ENCODE measurements at regions not wholly inside any gene's neighbourhood (a gene's known extent, or its start where the extent isn't known, plus 50 kb on each side); places are given as distances from the start of the nearest gene placed in this dataset.
"Not testable (repeated sequence)": the region's sequence is repeated elsewhere in the genome, so short reads cannot be mapped to it uniquely, and the experiment has no call there.

DNA sequence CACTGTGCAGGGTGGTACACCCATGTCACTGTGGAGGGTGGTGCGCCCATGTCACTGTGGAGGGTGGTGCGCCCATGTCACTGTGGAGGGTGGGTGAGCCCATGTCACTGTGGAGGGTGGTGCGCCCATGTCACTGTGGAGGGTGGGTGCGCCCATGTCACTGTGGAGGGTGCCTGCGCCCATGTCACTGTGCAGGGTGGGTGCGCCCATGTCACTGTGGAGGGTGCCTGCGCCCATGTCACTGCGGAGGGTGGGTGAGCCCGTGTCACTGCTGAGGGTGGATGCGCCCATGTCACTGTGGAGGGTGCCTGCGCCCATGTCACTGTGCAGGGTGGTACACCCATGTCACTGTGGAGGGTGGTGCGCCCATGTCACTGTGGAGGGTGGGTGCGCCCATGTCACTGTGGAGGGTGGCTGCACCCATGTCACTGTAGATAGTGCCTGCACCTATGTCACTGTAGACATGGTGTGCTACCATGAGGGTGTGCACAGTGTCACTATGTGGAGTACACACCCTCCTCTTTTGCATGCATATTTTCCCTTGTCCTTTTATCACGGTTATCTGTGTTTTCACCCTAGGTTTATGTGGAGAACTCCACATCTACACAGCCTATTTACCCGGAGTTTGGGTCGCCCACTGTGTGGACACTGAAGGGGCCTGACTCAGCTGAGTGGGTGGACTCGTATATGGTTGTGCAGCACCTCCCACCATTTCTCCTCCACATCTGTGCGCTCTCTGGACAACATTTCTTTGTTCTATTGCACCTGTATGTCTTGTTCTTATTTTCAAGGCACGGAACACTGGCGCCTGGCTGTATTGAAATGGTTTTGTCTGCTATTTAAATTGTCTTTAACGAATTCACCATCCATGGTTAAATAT, 222.4 kb downstream of the ERMARD start:
- DNase-seq, result not testable (repeated sequence)

DNA sequence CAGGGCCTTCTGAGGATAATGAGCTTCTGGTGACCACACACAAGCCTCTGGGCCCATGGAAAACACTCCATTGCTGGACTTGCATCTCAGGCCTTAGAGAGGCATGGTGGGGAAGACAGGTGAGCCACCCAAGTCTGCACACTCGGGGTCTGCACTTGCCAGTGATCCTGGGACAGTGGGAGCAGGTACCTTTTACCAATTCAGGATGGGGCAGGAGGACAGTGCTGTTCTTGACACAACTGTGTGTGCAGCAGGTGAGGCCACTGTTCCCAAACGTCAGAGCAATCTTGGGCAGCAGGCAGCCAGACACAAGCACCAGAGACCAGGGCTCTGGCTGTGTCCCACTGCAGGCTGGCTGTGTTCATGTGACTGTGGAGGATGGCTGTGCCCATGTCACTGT, 221.3 kb downstream of the ERMARD start:
- DNase-seq, result no peak

DNA sequence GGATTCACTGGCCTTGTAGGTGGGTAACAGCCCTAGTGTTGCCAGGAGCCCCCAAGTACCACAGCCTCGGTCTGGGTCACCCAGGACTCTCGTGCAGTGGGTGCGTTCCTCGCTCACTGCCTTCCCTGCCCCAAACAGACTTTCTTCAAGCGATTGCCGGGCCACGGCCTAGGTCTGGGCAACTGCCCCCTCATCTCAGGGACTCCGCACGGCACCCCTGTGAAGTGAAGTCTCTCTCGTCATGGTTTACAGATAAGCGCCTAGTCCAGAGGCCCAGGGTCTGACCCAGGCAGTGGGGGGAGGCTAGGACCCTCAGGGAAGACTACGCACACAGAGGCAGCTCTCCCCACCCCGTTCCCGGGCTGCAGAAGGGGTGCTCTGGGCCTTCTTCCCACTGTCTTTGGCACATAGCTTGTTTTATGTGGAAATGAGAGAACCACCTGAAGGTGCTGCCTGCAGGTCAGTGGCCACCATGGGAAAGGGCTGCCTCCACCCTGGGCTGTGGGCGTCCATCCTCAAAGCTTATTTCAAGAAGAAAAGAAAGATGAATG, 220.8 kb downstream of the ERMARD start:
- DNase-seq, result no peak

DNA sequence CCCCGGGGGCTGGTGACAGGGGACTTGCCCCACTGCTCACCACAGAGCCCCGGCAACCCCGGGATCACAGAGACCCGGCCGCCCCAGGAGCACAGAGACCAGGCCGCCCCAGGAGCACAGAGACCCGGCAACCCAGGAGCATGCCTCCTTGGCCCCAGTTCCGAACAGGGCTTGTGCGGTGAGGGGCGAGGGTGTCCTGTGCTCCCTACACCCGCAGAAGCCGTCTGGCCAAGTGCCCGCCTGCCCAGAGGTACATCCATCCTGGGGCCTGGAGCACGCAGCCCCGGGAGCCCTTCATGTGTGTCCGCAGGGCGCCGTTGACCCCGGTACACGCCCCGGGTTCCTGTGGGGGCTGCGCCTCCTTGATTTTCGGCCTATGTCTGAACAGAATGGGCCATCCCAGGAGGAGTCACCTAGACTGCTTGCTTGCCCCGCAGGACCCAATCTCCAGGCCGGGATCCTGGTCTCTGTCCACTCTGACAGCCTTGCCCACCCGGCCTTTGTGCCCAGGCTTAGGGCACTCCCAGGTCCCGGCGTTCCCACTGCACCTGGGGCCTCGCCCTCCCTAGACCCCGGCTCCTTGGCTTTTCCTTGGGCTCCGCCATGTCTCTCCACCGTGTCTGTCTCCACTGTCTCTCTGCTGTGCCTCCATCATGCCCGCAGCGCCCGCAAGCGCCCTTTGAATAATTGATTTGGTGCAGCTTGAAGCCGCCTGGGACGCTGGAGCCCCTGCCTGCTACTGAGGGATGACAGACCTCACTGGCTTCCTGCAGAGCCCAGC, 219.8 kb downstream of the ERMARD start:
- no peak for DNase-seq

DNA sequence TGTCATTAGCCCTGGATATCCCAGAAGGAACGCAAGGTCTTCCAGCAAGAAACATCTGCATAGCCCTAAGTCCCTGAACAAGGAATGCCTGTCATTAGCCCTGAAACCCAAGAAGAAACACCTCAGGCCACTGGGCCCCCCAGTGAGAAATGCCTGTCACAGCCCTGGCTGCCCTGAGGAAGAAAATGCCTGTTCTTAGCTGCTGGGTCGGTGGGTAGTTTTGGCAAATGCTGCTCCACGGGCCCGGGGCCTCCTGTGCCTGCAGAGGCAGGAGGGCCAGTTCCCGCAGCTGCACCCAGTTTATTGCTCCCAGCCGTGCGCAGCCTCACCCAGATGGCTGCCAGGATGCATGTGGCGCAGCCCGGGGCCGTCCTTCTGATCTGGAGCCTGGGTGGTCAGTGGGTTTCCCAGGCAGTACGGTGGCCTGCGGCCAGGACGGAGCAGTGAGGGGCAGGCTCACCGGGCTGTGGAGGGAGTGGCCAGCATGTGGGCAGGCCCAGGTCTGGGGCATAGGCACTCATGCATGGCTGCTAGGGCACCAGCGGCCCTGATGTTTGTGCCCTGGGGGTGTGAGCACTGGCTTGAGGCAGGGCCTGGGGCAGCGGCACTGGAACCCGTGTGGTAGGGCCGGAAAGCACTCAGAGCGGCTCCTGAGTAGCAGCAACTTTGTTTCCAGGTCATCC, 219.0 kb downstream of the ERMARD start:
- DNase-seq, result no peak

DNA sequence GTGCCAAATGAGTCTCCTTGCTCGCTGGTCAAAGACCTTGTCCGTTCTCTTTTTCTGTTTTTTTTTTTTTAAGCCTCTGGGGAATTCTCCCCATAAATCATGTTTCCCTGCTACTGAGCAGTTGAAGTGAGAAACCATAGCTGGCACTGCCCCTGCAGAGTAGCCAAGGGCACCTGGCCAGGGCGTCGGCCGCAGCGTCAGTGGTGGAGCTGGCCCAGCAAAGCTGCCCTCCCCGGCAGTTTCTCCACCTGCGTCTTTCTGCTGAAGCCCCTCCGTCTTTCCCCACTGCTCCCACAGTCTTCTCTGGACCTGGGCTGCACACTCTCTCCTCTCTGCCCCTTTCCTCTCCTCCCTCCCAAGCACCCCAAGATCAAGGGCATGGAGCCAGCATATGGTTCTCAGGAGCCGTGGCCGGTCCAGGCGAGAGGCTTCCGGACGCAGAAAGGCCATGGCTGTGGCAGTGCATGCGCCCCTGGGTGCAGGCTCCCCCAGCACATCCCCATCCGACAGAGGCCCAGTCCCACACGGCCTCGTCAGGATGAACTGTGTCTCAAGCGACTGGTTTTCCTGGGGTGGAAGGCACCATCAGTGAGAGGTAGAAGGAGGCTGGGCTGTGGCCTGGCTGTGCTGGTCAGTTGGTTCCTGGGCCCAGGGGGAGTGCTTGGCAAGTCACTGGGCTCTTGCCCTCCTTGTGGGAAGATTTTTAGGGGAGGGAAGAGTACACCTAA, 218.1 kb downstream of the ERMARD start:
- no peak for DNase-seq

DNA sequence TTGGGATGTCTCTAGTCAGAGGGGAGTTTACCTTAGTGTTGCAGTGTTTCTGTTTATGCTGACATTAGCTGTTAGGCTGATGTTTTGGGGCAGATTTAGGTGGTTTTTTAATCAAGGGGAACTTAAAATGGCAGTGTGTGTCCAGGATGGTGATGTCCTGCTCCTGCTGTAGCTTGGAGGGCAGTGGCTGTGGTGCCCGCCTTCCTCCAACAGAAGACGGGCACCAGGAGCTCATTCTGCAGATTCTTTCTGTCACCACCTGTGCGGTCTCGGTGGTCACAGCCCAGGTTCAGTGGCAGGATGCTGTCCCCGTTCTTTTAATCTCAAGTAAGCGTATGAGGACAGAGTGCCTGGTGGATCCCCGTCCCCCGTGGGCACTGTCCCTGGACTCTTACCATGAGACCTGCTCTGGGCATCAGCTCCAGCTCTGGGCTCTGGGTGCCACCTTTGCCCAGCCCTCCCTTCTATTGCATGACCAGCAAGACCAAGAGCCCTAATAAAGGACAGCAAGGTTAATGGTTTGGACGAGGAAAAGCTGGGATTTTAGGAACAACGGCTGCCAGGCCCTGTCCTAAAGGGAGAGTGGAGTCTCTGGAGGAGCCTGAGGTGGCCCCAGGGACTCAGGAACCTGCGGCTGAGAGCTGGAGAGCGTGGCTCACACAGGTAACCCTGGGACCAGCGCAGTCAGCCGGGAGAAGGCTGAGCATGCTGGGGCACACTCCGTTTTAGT, 217.3 kb downstream of the ERMARD start:
- no peak for DNase-seq

DNA sequence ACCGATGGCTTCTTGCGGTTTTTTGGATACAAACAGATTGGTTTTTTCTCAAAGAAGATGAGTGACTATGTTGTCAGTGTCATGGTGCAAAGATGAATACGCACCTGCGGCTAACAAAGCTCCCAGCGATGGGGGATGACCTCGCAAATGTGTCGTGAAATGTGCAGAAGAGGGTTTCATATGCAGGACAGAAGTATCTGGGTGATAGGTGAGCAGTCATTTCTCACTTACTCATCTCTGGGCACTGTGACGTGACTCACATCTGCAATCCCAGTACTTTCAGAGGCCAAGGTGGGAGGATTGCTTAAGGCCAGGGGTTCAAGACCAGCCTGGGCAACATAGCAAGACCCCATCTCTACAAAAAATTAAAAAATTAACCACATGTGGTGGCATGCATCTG, 216.3 kb downstream of the ERMARD start:
- DNase-seq, result no peak

DNA sequence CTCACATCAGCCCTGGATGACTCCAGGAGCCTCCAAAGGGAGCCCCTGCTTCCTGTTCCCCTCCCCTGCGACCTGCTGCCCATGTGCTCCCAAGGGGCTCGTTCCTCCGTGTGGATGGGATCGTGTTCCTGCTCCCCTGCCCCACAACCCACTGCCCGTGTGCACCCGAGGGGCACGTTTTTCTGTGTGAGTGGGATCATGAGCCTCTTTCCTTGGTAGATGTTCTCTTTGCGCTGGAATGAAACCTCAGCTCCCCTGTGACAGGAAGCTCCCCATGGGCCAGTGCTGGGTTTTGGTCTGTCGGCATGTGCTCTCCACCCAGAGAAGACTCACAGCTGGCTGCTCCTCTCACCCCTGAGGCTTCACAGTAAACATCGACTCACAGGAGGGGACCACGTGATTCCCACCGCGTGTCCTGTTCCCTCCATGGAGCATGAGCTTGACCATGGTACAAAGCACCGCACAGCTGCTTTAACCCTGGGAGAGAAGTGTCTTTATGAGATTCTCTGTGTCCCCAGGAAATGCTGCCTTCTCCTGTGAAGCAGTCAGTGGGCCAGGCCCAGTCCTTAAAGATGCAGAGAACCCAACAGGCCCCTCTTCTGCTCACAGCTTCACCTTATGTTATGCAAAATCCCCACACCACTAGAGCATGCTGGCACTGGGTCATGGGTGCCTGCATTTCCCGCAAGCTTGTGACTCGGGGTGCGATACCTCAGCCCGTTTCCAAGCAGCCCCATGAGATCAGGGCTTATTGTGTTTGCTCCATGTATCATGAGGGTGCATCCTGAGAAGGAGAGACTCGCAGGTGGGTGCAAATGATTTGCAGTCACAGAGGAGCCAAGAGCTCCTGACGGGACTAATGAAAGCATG, 215.1 kb downstream of the ERMARD start:
- no peak for DNase-seq

DNA sequence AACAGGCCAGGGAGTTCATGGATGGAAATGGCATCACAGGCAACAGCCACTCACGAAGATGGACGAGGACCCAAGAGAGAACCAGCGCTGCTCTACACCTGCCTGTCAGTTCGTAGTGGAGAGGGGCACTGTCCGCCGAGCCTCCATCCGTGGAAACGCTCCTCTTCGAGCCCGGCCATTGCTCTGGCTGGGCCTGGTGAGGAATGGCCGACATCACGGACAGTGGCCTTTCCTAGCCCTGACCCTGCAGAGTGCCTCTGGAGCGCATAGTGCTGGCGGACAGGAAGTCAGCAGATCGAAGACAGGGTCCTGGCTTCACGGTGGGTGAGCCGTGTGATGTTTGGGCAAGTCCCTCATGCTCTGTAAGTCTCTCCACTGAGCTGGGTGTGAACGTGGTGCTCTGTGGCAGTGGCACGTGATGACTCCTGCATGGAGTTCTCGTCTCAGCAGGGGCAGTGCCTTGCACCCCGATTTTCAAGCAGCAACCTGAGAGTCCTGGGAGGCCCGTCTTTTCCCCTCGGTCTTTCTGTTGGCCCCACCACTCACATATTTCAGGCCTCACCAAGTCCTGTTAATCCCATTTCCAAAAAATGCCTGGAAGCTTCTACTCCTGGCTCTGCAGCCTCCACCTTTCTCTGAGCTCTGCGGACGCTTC, 214.4 kb downstream of the ERMARD start:
- DNase-seq, result no peak

DNA sequence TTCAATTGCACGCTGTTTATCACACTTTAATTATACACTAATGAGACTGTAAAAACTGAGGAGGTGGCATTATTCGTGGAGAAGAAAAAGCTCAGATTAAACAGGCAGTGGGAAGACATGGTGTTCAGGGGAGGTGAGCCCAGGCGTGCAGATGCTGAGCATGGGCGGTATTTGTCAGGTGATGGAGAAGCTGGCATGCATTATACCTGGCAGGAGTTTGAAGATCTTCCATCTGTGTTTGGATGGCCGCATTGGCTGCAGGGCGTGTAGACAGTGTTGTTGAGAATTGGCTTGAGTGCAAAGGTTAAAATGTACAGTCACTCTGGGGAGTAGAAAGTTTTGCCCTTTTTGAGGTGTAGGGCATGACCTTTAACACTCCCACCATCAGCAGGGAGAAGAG, 213.8 kb downstream of the ERMARD start:
- DNase-seq, result no peak

DNA sequence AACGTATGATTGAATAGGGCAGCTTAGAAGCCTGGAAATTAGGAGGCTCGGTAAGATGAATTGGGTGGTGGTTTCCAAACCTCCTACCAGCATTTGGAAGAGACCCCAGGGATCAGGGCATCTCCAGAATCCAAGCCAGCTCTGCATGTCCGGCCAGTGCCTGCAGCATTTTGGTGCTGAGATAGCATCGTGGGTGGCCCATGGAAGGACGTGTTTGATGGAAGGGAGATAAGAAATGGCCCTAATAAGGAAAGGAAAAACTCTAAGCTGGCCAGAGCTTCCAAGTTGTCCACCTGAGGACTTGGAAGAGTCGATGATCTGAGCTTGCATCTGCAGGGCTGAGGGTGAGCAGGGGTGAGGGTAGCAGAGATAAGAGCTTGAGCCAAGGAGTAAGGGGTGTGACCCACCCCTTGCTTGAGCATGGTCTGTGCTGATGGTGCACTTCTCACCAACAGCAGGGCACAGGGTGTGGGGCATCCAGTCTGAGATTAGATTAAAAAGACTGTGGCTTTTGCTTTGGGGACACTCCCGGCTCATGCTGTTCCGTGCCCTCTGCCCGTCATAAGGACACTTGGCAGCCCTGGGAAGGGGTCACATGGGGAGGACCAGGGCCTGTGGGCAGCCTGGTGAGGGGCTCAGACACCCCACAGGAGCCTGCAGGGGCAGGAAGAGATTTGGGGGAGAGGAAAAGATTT, 213.2 kb downstream of the ERMARD start:
- no peak for DNase-seq

DNA sequence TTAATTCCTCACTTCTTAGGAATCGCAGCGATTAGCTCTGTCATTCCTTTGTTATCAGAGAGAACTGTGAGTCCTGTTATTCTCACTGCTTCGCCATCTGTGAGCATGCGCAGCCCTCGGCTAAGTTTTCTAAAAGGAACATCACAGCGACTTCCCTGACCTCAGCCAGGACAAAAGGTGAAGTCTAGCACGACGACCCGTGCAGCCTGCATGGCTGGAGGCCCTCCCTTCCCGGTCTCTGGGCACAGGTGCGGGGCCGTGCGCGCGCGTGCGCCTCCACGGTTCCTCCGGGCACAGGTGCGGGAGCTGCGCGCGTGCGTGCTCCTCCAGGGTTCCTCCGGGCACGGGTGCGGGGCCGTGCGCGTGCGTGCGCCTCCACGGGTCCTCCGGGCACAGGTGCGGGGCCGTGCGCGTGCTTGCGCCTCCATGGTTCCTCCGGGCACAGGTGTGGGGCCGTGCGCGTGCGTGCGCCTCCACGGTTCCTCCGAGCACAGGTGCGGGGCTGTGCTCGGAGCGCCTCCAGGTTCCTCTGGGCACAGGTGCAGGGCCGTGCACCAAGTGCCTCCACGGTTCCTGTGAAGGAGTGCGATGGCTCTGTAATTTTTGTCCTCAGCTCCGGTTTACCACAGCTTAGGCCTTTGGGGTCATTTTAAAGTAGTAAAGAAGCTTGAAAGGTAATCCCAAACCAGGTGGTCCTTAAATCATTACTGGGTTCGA, 212.3 kb downstream of the ERMARD start:
- no peak for DNase-seq

DNA sequence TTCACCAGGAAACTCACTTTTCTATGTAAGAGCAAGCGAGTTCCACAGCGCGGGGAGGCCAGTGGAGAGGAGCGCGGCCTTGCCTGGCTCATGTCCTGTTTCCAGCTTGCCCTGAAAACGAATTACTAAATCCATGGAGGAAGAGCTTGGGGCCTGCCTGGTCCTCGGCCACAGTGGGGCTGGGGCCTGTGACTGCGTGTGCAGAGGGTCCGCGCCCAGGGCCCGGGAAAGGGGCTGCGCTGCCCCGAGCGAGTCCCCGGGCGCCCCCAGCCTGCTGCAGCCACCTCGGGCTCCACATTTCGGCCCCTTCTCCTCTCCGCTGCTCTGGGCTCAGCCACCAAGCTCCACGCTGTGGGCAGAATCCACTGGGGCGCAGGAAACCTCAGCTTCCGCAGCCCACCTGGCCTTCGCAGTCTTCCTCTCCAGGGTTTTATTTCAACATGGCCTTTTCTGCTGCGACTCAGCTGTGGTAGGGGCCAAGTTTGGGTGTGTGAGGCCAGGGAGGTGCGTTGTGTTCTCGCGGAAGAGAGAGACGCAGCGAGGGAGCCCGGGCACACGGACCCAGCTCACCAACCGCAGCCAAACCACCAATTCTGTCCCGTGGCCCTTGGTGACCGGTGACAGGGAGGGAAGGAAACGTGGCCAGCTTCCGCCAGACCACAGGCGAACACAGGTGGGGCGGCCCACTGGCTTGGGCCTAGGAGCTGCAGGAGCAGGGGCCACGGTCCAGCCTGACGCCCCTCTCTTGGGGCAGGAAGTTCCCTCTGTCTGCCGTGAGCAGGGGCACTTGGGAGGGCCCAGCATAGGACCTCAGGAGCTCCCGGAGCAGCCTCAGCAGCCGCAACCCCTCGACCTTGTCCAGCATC, 211.4 kb downstream of the ERMARD start:
- DNase-seq, result no peak

DNA sequence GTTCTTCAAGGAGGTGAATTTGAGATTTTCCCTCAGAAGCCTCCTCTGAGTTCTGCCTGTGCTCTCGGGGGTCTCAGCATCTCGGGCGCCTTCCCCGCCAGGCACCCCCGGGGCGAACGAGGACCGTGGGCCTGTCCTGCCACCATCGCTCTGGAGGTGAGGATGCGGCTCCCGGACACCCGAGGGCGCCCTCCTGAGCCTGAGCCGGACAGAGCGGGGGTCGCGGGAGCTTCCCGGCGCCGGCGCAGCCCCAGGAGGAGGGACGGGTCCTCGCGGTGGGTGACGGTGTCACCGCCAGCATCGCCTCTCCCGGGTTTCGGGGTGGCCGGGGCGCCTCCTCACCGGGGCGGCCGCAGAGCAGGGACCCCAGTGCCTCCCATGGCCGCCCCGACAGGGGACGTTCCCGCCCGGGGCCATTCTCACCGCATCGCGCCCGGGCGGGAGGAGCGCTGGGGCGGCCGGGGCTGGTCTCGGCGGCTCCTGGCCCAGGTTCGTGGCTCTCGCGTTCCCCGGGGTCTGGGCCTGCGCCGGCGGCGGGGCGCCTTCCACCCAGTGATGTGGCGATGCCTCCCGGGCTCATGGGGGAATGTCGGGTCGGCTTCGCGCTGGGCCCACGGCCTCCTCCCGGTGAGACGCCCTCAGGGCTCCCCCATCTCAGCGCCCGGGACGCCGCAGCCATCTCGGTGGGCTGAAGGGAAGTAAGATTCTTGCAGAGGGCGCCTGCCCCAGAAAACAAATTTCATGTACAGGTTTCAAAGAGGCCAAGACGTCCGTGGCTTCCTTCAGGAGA, 210.5 kb downstream of the ERMARD start:
- no peak for DNase-seq

DNA sequence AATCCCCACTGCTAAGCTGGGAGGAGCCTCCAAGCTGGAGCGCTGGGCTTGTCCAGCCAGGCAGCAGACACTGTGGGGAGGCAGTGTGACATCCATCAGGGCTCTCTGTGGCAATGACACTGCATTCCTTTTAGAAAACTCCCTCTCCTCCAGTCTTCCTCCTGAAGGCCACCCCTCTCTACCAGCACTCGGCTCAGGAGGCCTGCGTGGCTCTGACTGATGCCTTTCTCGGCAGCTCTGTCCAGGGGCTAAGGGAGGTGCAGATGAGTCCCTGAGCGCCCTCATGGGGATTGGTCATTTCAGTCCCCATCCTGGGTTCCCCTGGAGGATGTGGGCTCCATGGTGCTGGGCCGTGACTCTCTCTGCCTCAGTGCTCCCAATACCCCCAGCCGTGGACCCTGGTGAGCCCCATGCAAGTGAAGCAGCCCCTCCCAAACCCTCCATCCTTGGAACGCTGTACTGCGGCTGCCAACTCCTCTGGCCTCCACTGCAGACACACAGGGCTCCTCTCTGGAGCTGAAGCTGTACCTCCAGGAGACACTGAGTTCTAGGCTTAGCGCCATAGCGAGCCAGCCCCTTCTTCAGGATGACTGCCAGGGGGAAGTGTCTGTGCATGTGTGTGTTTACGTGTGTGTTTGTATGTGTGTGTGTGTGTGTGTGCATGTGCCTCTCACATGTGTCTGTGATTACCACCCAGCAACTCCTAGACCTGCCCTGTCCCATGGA, 209.6 kb downstream of the ERMARD start:
- no peak for DNase-seq

Data from T1000 (cell line).